H4 (cell line): ENCODE measurements at regions not wholly inside any gene's neighbourhood (a gene's known extent, or its start where the extent isn't known, plus 50 kb on each side); places are given as distances from the start of the nearest gene placed in this dataset.
"Not testable (repeated sequence)": the region's sequence is repeated elsewhere in the genome, so short reads cannot be mapped to it uniquely, and the experiment has no call there.

Experiments
- DNase-seq: peaks from one replicate; pipeline ENCODE4 v3.0.0-alpha.2; 2015; ENCODE audit warnings: low spot score

GRCh38 chr4:189815404-189816192 is 125.1 kb upstream of the FRG1 start:
- DNase-seq: no peak

- no peak for DNase-seq
Measured at GRCh38 chr4:189822326-189822725, 118.3 kb upstream of the FRG1 start.

GRCh38 chr4:189823591-189823990 is 117.1 kb upstream of the FRG1 start:
- no peak for DNase-seq

GRCh38 chr4:189825466-189825865 is 115.2 kb upstream of the FRG1 start:
- no peak for DNase-seq

- DNase-seq: no peak
Measured at GRCh38 chr4:189826657-189827056, 114.0 kb upstream of the FRG1 start.

GRCh38 chr4:189828081-189828697 is 112.5 kb upstream of the FRG1 start:
- DNase-seq: no peak

- DNase-seq: no peak
Measured at GRCh38 chr4:189832528-189832927, 108.1 kb upstream of the FRG1 start.

- no peak for DNase-seq
Measured at GRCh38 chr4:189834616-189835015, 106.1 kb upstream of the FRG1 start.

- DNase-seq: no peak
Measured at GRCh38 chr4:189835505-189835904, 105.2 kb upstream of the FRG1 start.

- no peak for DNase-seq
Measured at GRCh38 chr4:189837471-189837870, 103.2 kb upstream of the FRG1 start.

- no peak for DNase-seq
Measured at GRCh38 chr4:189838821-189839497, 101.7 kb upstream of the FRG1 start.

- no peak for DNase-seq
Measured at GRCh38 chr4:189840356-189840755, 100.3 kb upstream of the FRG1 start.

- no peak for DNase-seq
Measured at GRCh38 chr4:189843413-189844009, 97.2 kb upstream of the FRG1 start.

GRCh38 chr4:189845145-189845846 is 95.4 kb upstream of the FRG1 start:
- DNase-seq: no peak

- DNase-seq: not testable (repeated sequence)
Measured at GRCh38 chr4:189846094-189846493, 94.6 kb upstream of the FRG1 start.

- not testable (repeated sequence) for DNase-seq
Measured at GRCh38 chr4:189846608-189847007, 94.1 kb upstream of the FRG1 start.

GRCh38 chr4:189848672-189849071 is 92.0 kb upstream of the FRG1 start:
- DNase-seq: not testable (repeated sequence)

- DNase-seq: no peak
Measured at GRCh38 chr4:189850239-189850856, 90.3 kb upstream of the FRG1 start.

- DNase-seq: no peak
Measured at GRCh38 chr4:189858435-189858834, 82.2 kb upstream of the FRG1 start.

- no peak for DNase-seq
Measured at GRCh38 chr4:189861101-189861500, 79.6 kb upstream of the FRG1 start.

- DNase-seq: no peak
Measured at GRCh38 chr4:189869236-189869635, 71.4 kb upstream of the FRG1 start.
